Activated CD8-positive, alpha-beta memory T cell treated with anti-CD3 and anti-CD28 coated beads, Interleukin-2, amount 50 U/mL, for 1 hour (primary cell): ENCODE measurements at regions not wholly inside any gene's neighbourhood (a gene's known extent, or its start where the extent isn't known, plus 50 kb on each side); places are given as distances from the start of the nearest gene placed in this dataset.

Experiments used
- DNase-seq: peaks from one replicate; pipeline ENCODE4 v3.0.0-alpha.2; 2020; ENCODE audit errors: extremely low read depth

- no peak for DNase-seq
Measured at GRCh38 chr9:89655990-89656657, 51.3 kb downstream of the GADD45G start.

DNA sequence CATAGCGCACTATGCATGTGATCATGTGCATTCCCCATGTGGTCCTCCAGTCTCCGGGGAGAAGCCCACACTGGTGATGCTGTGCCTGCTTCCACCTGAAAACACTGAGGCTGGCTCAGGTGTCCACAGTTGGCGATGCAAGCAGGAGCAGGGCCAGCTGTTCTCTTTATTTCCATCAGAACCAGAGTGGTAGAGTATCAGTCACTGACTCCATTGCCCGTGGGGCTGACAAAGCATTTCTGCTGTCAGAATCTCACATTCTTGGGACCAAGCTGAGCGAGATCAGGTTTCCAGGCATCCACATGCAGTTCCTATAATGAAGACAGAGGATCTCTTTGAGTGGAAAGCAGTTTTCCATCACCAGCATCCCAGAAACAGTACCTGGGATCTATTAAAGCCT, 52.5 kb downstream of the GADD45G start:
- DNase-seq, result no peak

- DNase-seq, result no peak
Measured at GRCh38 chr9:89657765-89658164, 53.0 kb downstream of the GADD45G start.

- DNase-seq, result no peak
Measured at GRCh38 chr9:89658401-89658800, 53.6 kb downstream of the GADD45G start.

DNA sequence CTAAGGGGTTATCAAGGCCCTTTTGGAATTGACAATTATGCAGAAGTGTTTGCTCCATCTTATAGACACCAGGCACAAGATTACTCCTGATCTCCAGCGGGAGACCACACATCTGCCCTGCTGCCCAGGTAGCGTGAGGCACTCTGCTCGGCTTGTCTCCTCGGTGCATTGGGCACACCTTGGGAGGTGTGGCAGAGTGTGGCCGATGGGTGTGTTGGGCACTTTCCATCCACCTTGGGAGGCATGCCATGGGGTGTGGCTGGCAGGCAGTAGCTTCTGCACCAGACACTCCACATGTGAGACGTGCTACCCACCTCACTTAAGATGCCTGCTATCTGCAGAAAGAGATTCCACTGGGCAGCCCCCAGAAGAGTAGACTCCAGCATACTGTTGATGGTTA, 54.1 kb downstream of the GADD45G start:
- DNase-seq, result no peak

DNA sequence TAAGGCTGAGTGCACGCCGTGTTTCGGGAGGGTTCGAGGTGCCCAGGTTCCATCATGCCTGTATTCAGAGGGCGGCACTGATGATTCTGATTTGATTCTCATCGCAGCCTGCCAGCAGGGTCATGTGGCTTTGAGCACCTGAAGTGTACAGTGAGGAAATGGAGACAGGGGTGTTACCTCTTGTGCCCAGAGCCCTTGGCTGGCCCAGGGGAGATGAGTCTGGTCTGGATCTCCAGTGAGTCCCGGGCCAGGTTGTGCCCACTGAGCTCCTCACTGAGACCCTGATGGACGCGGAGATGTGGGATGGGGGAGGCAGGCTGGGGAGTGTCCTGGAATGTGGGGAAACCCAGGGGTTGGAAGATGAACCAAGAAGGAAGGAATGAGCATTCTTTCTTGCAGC, 54.7 kb downstream of the GADD45G start:
- DNase-seq, result no peak

DNA sequence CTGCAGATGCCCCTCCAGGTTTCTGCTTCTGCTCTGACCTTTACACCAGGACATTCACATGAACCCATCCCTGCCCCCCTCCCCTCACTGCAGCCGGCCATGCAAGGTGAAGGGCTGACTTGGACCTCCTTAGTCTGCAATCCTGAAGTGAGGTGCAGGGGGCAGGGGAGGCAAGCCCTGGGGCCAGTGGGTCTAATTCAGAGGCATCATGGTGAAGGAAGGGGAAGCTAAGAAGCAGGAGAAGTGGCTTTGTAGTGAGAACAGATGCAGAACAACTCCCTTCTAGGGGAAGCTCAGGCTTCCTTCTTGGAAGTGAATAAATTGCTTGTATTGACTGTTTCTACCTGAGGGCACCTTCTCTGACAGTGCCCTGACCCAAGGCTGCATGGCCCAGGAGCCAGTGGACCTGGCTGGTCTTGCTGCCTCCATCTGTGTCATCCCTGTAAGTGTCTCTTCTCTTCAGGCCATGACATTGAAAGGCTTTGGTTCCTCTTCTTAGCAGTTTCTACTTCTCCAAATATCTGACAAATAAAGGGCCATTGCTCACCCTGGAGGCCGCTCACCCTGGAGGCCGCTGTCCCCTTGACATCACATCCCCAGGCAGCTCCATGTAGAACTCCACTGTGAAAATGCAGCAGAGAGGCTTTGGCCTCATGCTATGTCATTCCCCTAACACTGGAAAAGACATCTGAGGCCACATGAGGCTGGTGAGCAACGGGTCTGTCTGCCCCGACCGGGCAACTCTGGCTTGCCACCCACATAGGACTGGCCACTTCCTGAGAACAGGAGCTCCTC, 55.3 kb downstream of the GADD45G start:
- no peak for DNase-seq

DNA sequence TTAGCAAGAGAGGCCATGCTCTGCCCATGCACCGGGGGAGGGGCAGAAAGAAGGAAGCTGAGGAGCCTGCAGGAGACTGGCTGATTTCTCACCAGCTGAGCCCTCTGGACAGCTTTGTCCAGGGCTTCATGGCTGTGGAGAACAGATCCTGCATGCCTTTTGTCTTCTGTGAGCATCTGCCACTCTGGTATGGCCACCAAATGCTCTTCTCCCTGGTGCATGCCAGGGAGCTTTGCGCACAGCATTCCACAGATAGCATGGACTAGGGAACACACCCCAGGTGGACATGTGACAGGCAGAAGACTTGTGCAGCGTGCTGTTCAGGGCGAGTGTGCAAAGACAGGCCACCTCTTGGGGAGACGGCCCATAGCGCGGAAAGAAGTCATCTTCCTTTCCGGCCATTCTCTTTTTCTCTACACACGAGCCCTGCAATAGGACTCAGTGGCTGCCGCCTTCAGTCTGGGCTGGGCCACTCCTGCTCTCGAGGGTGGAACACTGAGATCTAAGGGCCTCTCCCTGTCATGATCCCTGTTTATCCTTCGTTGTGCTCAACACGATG, 56.7 kb downstream of the GADD45G start:
- DNase-seq, result no peak

- no peak for DNase-seq
Measured at GRCh38 chr9:89661956-89662717, 57.3 kb downstream of the GADD45G start.

DNA sequence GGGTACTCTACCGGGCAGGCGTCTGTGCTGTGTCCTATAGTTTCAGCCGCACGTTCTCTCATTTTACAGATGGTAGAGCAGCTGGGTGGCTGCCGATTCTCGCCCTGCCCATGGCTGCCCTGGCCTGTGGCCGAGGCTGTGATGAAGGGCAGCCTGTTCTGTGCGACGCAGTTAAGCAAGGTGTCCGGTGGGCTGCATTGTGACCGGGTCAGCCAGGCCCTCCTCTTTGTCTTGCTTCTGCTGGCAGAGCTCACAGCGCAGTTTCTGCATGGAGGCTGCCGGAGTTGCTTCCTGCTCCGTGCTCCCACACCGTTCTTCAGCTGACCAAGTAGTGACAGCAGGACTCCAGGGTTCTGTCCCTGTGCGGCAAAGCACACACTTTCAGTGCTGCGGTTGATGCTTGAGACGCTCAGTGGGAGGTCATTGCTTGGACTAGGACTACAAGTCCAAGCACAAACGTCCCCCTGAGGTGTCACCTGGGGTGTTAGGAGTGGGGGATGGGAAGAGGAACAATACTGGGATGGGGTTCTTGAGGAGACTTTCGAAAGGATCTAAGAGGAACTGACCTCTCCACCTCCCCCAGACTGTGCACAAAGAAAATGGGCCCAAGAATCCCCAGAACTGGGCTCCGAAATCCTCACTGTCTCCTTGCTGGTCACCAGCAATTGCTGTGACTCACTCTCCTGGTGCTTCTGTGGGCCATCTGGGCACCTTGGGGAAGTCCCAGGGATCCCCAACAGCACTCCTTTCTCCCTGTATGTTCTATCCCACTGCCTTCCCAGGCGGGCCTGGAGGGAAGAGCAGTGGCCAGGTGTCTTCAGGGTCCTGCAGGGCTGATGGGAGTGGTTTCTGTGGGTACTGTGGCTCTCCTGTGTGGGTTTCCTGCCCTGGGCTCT, 58.2 kb downstream of the GADD45G start:
- DNase-seq, result no peak

GRCh38 chr9:89663614-89663970, 58.8 kb downstream of the GADD45G start:
- no peak for DNase-seq

GRCh38 chr9:89664010-89664409, 59.2 kb downstream of the GADD45G start:
- DNase-seq, result no peak

DNA sequence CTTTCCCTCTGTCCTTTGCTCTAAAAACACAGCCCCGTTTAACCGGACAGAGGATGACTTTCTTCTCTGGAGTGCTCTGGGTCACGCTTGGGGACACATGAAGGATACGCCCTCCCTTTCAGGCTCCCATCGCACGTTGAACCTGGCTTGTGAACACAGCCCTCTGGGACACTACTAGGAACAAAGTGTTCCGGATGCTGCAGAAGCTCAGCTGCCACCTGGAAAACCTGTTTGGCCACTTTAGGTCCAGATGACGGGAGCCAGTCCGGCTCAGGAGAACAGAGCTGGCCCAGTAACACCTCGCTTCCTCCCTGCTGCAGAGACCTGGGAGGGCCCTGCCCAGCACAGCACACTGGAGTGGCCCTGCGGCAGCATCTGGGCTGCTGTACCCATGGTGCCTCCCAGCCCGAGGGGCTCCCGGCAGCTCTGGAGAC, 60.1 kb downstream of the GADD45G start:
- DNase-seq, result no peak

DNA sequence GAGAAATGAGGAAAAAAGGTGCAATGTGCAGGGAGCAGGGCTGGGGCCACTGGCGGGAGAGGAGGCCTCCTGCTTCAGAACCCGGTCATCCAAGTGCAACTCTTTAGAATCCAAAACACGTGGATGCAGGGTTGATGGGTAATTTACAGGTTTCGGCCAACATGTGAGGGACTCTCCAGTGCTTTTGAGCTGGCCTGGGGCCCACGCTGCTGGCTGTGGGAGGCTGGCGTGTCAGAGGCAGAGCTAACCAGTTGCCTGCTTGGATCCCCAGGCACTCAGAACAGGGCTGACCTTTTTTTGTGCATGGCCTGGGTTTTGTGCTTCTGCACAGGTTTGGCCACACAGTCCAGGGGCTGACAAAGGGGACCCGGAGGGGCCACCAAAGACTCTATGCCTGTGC, 61.6 kb downstream of the GADD45G start:
- no peak for DNase-seq

DNA sequence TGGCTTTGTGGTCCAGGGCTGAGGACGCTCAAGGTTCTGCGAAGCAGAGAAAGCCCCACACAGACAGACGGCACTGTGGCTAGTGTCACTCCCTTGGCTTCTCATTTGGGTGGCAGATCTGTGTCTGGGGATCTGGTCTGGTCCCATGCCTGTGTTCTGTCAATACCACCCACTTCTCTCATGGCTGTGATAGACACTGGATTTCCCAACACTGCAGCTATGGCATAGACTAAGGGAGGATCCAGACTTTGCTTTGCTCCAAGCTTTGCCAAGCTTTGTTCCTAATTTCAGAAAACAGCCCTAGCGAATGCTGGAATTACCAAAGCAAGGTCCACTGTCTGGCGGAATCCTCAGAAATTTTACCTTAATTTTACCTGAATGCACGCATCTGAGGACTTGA, 62.1 kb downstream of the GADD45G start:
- no peak for DNase-seq

DNA sequence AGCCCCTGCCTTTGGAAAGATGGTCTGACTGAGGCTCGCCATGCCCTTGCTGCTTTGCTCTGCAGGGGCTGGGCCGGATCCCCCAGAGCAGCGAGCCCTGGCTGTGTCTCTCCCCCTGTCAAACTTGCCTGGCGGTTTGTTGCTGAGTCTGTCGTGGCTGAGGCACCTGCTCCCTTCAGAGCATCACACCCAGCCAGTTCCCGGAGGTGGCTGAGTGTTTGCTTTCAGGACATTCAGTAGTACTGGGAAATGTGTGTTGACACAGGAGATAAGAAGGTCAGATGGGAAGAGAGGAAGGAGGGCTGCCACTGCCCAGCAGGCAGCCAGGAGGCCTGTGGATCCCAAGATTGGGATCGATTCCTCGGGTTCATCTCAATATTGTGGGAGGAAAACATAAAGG, 62.9 kb downstream of the GADD45G start:
- no peak for DNase-seq

- DNase-seq, result no peak
Measured at GRCh38 chr9:89668216-89668865, 63.5 kb downstream of the GADD45G start.

- no peak for DNase-seq
Measured at GRCh38 chr9:89668866-89669246, 64.0 kb downstream of the GADD45G start.

DNA sequence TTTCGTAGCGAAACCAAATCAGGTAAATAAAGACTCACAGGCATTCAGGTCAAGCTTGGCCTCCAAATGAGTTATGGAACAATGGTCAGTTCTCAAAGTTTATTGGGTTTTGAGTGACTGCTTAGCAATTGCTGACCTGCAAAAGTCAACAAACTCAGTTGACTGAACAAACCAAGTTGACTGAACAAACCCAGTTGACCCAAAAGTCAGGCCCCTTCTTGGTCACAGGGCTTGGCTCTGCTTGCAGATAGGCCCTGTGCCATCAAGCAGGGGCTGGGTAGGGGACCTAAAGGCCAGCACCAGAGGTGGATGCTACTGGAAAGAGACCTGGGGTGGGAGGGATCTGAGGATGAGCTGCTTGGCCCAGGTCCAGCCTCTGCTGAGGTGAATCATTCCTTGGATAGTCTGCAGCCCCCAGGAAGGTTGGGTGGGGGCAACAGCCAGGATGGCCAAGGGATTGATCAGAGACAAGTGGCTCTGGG, 64.6 kb downstream of the GADD45G start:
- no peak for DNase-seq

DNA sequence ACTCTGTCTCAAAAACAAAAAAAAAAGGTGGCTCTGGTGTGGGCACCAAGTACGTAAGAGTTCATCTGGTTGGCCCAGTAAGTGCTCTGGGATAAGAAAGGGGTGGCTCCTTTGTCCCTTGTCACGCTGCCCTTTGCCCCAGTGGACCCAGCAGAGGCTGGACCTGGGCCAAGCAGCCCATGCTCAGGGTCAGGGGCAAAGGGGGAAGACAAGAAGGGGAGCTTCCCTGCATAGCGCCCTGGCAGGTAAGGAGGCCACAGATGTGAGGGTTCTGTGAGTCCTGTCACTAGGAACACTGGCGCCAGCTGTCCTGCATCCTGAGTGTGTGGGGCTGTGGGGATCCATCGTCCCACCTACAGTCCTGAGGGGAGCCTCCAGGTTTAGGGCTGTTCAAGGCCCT, 65.3 kb downstream of the GADD45G start:
- no peak for DNase-seq
